ENCODE measurements at regions not wholly inside any gene's neighbourhood (a gene's known extent, or its start where the extent isn't known, plus 50 kb on each side); places are given as distances from the start of the nearest gene placed in this dataset.
"Not testable (repeated sequence)": the region's sequence is repeated elsewhere in the genome, so short reads cannot be mapped to it uniquely, and the experiment has no call there.

- not testable (repeated sequence) for DNase-seq
Measured at GRCh38 chr9:42326482-42326881, 143.0 kb downstream of the SPATA31A6 start.

DNA sequence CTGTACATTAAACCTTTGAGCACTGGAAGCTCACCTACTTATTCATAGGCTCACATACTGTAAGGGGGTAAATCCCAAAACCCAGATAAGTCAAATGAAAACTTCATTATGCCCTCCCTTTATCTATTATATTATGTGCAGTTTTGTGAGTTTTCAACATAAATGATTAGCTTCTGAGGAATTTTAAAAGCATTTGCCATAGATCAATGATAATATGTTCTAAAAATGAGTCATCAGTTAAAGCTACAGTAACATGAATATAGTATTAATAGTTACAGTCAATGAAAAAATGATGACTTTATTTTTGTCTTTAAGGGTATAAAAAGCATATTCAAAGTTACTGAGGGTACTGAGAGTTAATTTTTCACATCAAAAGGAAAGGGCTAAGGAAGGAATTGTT, 151.9 kb downstream of the SPATA31A6 start:
- not testable (repeated sequence) for DNase-seq

DNA sequence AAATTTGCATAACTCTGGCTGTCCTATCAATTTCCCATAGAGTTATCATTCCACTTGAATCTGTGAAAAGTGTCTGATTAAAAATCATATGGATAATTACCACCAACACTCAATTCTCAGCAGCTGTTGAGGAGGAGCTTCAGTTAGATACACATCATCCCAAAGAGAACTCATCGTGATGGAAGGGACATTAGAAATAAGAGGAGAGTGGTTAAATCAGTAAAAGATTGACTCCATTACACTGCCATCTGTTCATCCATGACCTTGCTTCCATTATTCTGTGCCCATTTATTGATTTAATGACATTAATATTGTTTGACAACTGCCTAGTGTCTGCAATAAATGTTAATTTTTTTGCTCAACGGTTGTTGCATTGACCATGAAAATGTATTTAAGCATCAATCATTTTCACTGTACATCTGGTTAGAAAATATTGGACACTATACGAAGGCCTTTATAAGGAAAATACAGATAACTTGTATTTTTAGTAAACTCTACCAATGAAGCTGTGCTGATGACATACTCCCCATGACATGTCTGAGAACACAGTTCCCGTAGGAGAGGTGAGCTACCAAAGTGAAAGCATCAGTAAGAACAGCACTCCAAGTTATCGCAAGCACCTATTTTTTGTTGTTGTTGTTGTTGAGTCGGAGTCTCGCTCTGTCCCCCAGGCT, 152.7 kb downstream of the SPATA31A6 start:
- DNase-seq, result not testable (repeated sequence)

- not testable (repeated sequence) for DNase-seq
Measured at GRCh38 chr9:42338275-42338674, 154.8 kb downstream of the SPATA31A6 start.

DNA sequence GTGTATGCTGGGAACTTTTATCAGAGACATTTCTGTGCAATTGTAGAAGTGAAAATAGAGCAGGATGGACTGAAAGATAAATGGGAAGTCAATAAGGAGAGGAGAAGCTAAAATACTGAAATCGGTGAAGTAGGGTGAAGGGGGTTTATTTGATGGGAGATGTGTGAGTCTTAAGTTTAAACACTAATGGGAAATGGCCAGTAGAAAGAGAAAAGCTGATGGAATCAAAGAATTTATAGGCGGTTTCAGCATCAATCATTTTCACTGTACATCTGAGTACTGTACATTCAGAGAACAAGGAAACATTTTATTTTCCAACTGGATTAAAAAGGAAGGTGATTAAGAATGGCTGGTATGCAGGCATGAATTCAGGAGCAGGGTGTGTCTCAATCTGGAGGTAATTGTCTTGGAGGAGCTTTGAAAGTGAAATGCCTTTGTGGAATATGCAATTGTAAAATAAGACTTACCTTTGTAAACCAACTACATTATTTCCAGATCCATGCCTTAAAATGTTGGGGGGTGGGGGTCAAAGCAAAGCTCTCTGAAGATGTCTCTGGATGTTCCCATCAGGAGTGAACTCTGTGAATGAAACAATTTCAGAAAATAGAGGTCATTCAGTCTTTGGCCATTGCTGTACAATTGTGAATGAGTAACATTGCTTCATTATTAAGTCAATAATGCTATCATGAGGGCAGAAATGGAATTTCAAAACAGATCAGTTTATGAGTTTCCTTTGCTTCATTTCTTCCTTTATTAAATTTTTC, 156.4 kb downstream of the SPATA31A6 start:
- DNase-seq, result not testable (repeated sequence)

GRCh38 chr9:42340435-42340723, 156.9 kb downstream of the SPATA31A6 start:
- DNase-seq, result not testable (repeated sequence)

DNA sequence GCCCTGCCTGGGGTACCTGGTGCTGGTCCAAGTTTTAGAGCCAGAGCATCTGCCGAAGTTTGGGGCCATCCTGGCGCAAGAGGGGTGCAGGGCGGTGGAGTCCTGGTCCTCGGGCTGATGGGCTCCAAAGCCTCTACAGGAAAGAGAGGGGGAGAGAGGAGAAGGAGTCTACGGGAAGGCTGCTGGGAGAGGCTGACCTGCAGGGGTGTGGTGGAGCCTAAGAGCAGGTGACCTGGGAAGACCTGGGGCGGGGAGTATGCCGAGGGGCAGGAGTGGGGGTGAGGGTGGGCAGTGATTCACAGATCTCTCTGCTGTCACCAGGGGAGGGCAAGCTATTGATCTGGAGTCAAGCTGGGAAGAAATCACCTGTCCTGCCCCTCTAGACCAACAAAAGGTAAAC, 158.4 kb downstream of the SPATA31A6 start:
- DNase-seq, result not testable (repeated sequence)

DNA sequence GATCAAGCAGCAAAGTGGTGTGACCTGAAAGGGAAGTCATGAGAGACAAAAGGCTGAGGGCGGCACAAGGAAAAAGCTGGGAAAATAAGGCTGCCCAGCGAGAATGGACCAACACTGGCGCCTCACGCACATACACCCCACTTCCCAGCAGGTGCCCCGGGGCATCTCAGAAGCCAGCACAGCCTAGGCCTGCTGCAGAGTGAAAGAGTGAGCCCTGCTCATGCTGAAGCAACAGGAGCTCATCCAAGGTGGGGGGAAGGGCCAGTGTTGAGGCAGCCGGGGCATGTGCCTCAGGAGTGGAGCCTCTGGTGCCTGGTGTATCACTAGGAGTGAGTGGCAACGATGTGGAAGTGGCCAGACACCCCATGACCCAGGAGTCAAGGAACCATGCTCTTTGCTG, 158.8 kb downstream of the SPATA31A6 start:
- not testable (repeated sequence) for DNase-seq

DNA sequence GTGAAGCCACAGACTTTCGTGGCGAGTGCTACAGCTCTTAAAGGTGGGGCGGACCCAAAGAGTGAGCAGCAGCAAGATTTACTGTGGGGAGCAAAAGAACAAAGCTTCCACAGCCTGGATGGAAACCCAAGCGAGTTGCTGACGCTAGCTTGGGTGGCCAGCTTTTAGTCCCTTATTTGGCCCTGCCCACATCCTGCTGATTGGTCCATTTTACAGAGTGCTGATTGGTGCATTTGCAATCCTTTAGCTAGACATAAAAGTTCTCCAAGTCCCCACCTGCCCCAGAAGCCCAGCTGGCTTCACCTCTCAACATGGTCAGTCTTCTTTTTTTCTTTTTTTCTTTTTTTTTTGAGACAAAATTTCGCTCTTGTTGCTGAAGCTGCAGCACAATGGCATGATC, 161.0 kb downstream of the SPATA31A6 start:
- DNase-seq, result not testable (repeated sequence)

GRCh38 chr9:42346916-42347315, 163.5 kb downstream of the SPATA31A6 start:
- not testable (repeated sequence) for DNase-seq

GRCh38 chr9:42349181-42349580, 165.7 kb downstream of the SPATA31A6 start:
- DNase-seq, result not testable (repeated sequence)

DNA sequence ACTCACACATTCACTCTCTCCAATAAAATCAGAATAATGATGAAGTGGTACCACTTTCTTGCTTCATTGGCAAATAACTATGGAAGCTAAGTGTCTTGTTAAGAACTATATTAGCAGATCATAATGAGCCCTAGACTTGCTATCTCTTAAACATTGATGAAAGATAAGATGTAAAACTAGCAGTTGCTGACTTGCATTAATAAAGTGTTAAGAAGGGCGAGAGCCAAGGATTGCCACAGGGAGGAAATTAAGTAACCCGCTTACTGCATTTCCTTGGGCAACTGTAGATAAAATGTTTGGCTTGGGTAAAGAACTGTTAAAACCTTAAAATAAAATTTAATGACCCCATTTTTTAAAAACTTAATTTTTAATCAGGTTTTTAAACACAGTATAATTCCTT, 167.0 kb downstream of the SPATA31A6 start:
- not testable (repeated sequence) for DNase-seq

- not testable (repeated sequence) for DNase-seq
Measured at GRCh38 chr9:42357604-42358373, 174.3 kb downstream of the SPATA31A6 start.

DNA sequence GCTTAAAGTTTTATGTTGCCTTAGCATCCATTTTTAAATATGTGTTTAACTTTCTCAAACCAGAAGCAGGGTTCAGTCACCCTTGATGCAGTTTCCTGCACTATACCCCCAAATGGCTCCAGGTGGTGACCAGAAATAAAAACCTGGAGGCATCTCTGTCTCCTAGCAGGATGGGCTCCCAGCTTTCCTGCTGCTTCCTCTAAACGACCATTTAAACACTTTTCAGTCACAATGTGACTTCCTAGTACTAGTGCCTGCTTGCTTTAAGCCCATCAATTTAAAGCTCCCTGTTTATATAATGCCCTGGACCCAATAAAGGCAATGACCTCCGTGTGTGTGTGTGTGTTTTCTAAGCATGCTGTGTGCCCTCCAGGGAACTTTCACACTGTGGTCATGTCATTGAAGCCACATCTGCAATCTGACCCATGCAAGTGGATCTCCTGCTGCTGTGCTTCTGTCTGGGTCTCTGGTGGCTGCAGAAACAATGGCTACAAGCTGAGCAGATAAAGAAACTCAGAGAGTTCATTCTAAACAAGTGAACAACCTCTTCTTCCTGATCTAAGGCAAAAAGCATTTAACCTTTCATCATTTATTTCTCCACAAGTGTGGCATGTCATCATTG, 175.3 kb downstream of the SPATA31A6 start:
- DNase-seq, result not testable (repeated sequence)

- DNase-seq, result not testable (repeated sequence)
Measured at GRCh38 chr9:42364410-42365243, 181.2 kb downstream of the SPATA31A6 start.

- DNase-seq, result not testable (repeated sequence)
Measured at GRCh38 chr9:42365244-42365945, 181.9 kb downstream of the SPATA31A6 start.

DNA sequence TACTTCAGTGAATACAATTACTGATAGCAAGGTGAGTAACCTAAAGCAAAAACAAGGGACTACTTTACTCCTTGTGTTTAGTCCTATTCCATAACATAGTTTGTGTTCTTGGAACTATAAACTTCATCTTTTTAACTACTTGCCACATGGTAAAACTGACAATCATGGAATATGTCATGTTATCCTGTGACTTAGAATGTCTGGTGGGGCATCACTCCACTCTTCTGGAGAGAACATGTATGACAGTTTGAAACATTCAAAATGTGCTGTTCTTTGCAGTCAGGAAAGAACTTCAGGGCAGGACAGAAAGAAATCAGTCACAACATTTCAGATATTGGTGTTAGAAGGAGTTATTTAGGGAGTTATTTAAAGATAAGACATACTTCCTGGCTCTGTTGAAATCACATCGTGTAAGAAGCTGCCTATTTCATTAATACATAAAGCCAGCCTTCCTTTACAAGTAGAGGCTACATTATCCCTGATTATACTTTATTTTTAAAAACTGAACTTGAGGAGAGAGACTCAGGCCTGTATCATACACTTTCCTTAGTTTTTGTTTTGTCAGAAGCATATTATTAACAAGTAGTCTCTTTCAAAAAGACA, 184.9 kb downstream of the SPATA31A6 start:
- not testable (repeated sequence) for DNase-seq

DNA sequence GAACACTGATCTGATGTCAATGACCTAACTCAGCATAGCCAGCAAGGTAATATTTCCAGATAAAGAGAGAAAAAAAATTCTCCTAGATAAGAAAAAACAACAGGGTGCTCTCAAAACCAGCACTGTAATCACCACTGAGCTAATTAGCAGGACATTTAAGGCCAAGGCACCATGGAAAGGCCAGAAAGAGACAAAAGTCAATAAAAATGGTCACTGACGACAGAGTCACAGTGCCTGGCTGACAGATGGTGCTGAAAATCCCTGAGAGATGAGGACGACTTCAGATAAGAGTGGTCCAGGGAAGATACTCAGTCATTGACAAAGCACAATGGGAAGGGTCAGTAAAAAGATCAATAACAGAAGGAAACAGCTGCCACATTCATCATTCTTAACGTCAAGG, 186.7 kb downstream of the SPATA31A6 start:
- not testable (repeated sequence) for DNase-seq

GRCh38 chr9:42371417-42371816, 188.0 kb downstream of the SPATA31A6 start:
- DNase-seq, result not testable (repeated sequence)

DNA sequence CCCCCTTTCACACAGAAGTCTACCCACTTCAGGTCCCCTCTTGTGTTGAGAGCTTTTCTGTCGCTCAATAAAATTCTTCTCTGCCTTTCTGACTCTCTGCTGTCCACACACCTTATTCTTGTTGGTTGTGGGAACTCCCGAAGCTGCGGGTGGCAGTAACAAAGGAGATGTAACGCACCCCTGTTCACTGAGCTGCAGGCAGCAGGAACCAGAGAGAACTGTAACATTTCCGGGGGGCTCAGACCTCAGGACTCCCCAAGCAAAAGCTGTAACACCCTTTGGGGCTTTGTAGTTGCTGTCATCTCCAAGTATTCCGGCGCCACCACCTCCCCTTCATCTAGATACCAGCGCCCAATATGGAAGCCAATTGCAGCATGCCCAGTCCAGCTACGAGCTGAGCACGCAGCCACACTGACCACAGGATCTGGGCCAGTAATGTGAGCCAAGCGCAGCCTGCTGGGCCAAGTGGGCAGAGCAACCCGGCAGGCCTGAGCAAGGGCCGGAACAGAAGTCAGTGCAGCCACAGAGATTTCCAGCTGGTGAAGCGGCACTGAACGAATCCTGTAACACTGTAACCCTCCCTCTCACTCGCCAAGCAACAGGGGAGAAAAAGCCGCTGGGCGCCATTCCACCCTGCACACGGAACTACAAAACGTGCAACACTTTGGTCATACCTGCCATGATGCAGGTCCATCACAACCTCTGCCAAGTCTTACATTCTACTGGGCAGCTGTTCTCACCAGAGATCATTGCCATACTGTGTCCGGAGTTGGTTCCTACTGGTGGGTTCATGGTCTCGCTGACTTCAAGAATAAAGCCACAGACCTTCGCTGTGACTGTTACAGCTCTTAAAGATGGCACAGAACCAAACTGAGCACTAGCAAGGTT, 194.3 kb downstream of the SPATA31A6 start:
- DNase-seq, result not testable (repeated sequence)

Measured in NCI-H524 treated with DMSO at 0.1 percent for 48 hours (cell line).